ENCODE measurements at regions not wholly inside any gene's neighbourhood (a gene's known extent, or its start where the extent isn't known, plus 50 kb on each side); places are given as distances from the start of the nearest gene placed in this dataset.

GRCh38 chr7:97373736-97374135, 256.2 kb downstream of the SDHAF3 start:
- no peak overlapping the region for H3K27ac ChIP-seq
- no peak for TF ChIP-seq CTCF (conservative IDR thresholded peaks at IDR 0.05)

GRCh38 chr7:97377713-97378112, 260.2 kb downstream of the SDHAF3 start:
- TF ChIP-seq CTCF (conservative IDR thresholded peaks at IDR 0.05), result no peak
- no peak overlapping the region for H3K27ac ChIP-seq

- H3K27ac ChIP-seq, result no peak overlapping the region
Measured at GRCh38 chr7:97381815-97382554, 264.5 kb downstream of the SDHAF3 start.

GRCh38 chr7:97390052-97390451, 272.6 kb downstream of the SDHAF3 start:
- no peak overlapping the region for H3K27ac ChIP-seq

More at GRCh38 chr7:97381815-97382554, 264.5 kb downstream of the SDHAF3 start:
- TF ChIP-seq CTCF (conservative IDR thresholded peaks at IDR 0.05), result peak; percentile 72

GRCh38 chr7:97390915-97391593, 273.6 kb downstream of the SDHAF3 start:
- TF ChIP-seq CTCF (conservative IDR thresholded peaks at IDR 0.05), result no peak
- H3K27ac ChIP-seq, result no peak overlapping the region

More at GRCh38 chr7:97390052-97390451, 272.6 kb downstream of the SDHAF3 start:
- TF ChIP-seq CTCF (conservative IDR thresholded peaks at IDR 0.05), result no peak

GRCh38 chr7:97401398-97401797, 283.9 kb downstream of the SDHAF3 start:
- no peak for TF ChIP-seq CTCF (conservative IDR thresholded peaks at IDR 0.05)
- H3K27ac ChIP-seq, result no peak overlapping the region

- no peak for TF ChIP-seq CTCF (conservative IDR thresholded peaks at IDR 0.05)
- no peak overlapping the region for H3K27ac ChIP-seq
Measured at GRCh38 chr7:97405835-97406234, 288.3 kb downstream of the SDHAF3 start.

Data from VCaP (cell line).